Colonic mucosa (tissue), 4 donors: ENCODE measurements at regions not wholly inside any gene's neighbourhood (a gene's known extent, or its start where the extent isn't known, plus 50 kb on each side); places are given as distances from the start of the nearest gene placed in this dataset.
A peak's percentile ranks its signal among the peaks of the same experiment; 100 is the strongest.

Source experiments
- DNase-seq: peaks from one replicate; pipeline ENCODE4 v3.0.0-alpha.2; 2020
- H3K27ac ChIP-seq: fragments of 200-600 bp; one replicate; pipeline ENCODE4 v1.8.0; 2021
- H3K27me3 ChIP-seq: fragments of 200-600 bp; one replicate; pipeline ENCODE4 v1.8.0; 2021
- H3K36me3 ChIP-seq: fragments of 200-600 bp; one replicate; pipeline ENCODE4 v1.8.0; 2021
- H3K4me1 ChIP-seq: fragments of 200-600 bp; one replicate; pipeline ENCODE4 v1.8.0; 2021; ENCODE audit warnings: mild to moderate bottlenecking
- H3K4me3 ChIP-seq: fragments of 200-600 bp; one replicate; pipeline ENCODE4 v1.8.0; 2021
- H3K9ac ChIP-seq, 2 donors: one replicate each; pipeline ENCODE4 v1.7.0; 2013; ENCODE audit warnings: control low read depth in 2 of 2, low read depth in 2 of 2, low read length in 2 of 2
- H3K9me3 ChIP-seq: fragments of 200-600 bp; one replicate; pipeline ENCODE4 v1.8.0; 2021
- intact Hi-C: fragments of 100-400 bp; cut with DNase I; formaldehyde crosslinking; loops from one replicate; pipeline ENCODE4 v1.14.1; 2022
- TF ChIP-seq, protein P1 (sequence below): fragments of 200-600 bp; IDR thresholded peaks from one replicate; pipeline ENCODE4 v1.8.0; 2022; ENCODE audit warnings: antibody characterized with exemption, mild to moderate bottlenecking
- donor health status: healthy.
- donor health status: DM: no; HTN: no; CAD: no.
- donor health status: DM: no; HTN: no; CAD: no.

- Histone ChIP-seq H3K36me3 (no peaks in the 10 kb centered on the region), H3K4me3 (no peak overlapping the region), H3K9me3 (no peaks in the 10 kb centered on the region), H3K4me1 (no peaks in the 10 kb centered on the region), H3K27me3 (no peaks in the 10 kb centered on the region), H3K9ac (no peak overlapping the region), H3K27ac (no peak overlapping the region)
- intact Hi-C loops = no loop called here
- TF ChIP-seq, protein P1, sequence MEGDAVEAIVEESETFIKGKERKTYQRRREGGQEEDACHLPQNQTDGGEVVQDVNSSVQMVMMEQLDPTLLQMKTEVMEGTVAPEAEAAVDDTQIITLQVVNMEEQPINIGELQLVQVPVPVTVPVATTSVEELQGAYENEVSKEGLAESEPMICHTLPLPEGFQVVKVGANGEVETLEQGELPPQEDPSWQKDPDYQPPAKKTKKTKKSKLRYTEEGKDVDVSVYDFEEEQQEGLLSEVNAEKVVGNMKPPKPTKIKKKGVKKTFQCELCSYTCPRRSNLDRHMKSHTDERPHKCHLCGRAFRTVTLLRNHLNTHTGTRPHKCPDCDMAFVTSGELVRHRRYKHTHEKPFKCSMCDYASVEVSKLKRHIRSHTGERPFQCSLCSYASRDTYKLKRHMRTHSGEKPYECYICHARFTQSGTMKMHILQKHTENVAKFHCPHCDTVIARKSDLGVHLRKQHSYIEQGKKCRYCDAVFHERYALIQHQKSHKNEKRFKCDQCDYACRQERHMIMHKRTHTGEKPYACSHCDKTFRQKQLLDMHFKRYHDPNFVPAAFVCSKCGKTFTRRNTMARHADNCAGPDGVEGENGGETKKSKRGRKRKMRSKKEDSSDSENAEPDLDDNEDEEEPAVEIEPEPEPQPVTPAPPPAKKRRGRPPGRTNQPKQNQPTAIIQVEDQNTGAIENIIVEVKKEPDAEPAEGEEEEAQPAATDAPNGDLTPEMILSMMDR = no peak
- DNase-seq = no peak
These were observed 679.7 kb upstream of the SEMA3D start for GRCh38 chr7:85866540-85866939.

DNA sequence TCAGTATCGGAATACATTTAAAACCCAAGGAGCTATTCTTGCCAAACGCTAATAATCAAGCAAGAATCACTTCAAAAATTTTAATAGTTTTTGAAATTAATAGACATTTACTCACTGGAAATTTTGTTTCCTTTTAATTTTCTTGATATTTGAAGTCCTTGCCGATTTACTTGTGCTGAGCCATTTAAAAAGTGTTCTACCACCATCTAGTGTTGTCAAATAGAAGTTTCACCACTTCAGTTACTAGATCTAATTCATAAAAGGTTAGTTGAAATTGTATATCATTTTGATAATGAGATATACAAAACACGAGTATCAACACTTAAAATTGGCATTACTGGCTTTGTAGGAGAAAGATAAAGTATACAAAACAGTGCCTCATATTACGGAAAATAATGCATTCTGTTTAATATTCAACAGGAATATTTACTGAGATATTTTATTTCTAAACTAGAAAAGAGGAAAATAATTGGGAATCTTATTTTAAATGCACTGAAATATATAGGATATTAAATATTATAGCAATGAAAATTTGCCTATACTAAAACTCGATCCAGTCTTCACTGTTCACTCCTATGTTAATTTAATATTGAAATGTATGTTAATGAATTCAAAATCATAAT lies 664.8 kb upstream of the SEMA3D start:
- no peak for DNase-seq
- Histone ChIP-seq H3K9me3 (no peaks in the 10 kb centered on the region), H3K27me3 (no peaks in the 10 kb centered on the region), H3K4me3 (no peak overlapping the region), H3K36me3 (no peaks in the 10 kb centered on the region), H3K4me1 (no peaks in the 10 kb centered on the region), H3K27ac (no peak overlapping the region), H3K9ac (no peak overlapping the region)
- TF ChIP-seq, protein P1 = peak; percentile 26
- intact Hi-C loops = no loop called here

- Histone ChIP-seq H3K4me1 (no peaks in the 10 kb centered on the region), H3K27ac (no peak overlapping the region), H3K9me3 (no peaks in the 10 kb centered on the region), H3K27me3 (no peaks in the 10 kb centered on the region), H3K4me3 (no peak overlapping the region), H3K9ac (no peak overlapping the region), H3K36me3 (no peaks in the 10 kb centered on the region)
- TF ChIP-seq, protein P1 = no peak
- DNase-seq = no peak
- intact Hi-C loops = no loop called here
These were observed 663.5 kb upstream of the SEMA3D start for GRCh38 chr7:85850381-85850780.

DNA sequence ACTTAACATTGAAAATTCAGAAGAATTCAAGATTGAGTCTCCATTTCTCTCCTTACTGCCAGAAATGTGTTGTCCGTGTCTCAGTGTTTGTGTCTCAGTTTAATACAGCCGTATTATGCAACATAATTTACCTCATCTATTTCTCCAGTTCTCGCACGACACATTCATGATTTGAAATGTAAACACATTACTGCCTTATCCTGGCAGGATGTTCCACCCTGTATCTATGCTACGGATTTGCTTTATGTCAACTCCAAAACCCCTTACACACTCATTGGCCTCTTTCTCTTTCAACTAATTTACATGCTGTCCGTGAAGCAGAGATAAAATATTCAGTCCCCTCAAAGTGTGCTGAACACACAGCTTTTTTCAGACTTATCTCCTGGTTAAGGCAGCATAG lies 653.7 kb upstream of the SEMA3D start:
- H3K36me3 ChIP-seq = no peaks in the 10 kb centered on the region
- H3K9me3 ChIP-seq = no peaks in the 10 kb centered on the region
- TF ChIP-seq, protein P1 = no peak
- H3K9ac ChIP-seq = no peak overlapping the region
- no peak overlapping the region for H3K27ac ChIP-seq
- H3K4me1 ChIP-seq = no peaks in the 10 kb centered on the region
- no peaks in the 10 kb centered on the region for H3K27me3 ChIP-seq
- DNase-seq = no peak
- intact Hi-C loops = no loop called here
- no peak overlapping the region for H3K4me3 ChIP-seq

- TF ChIP-seq, protein P1 = no peak
- Histone ChIP-seq H3K36me3 (no peaks in the 10 kb centered on the region), H3K9ac (no peak overlapping the region), H3K27ac (no peak overlapping the region), H3K4me1 (no peaks in the 10 kb centered on the region), H3K9me3 (no peaks in the 10 kb centered on the region), H3K4me3 (no peak overlapping the region), H3K27me3 (no peaks in the 10 kb centered on the region)
- intact Hi-C loops = loop anchor here (5.0 kb wide), 1 partner anchor 791 kb away; no protein-coding TSS in a partner anchor
- DNase-seq = no peak
These were observed 646.2 kb upstream of the SEMA3D start for GRCh38 chr7:85833066-85833465.
